Stimulated activated naive CD8-positive, alpha-beta T cell treated with anti-CD3 and anti-CD28 coated beads, Interleukin-15, Interleukin-2, amounts not matched to agents 100 ng/mL and 50 ng/mL, for 24 hours (primary cell): ENCODE measurements at regions not wholly inside any gene's neighbourhood (a gene's known extent, or its start where the extent isn't known, plus 50 kb on each side); places are given as distances from the start of the nearest gene placed in this dataset.

Experiments used
- H3K27ac Mint-ChIP-seq: one replicate; pipeline ENCODE4 v1.8.0; 2021; ENCODE audit warnings: mild to moderate bottlenecking, mixed read lengths
- H3K27me3 Mint-ChIP-seq: one replicate; pipeline ENCODE4 v1.8.0; 2021; ENCODE audit warnings: mixed read lengths
- H3K36me3 Mint-ChIP-seq: one replicate; pipeline ENCODE4 v1.8.0; 2021; ENCODE audit warnings: low read depth, mixed read lengths
- H3K4me1 Mint-ChIP-seq: one replicate; pipeline ENCODE4 v1.8.0; 2021; ENCODE audit warnings: low read depth, mixed read lengths
- H3K4me3 Mint-ChIP-seq: one replicate; pipeline ENCODE4 v1.8.0; 2021; ENCODE audit warnings: mild to moderate bottlenecking, mixed read lengths
- H3K9me3 Mint-ChIP-seq: one replicate; pipeline ENCODE4 v1.8.0; 2021; ENCODE audit warnings: mixed read lengths

GRCh38 chr1:13970631-13971247 is 270.8 kb downstream of the PRDM2 start:
- Mint-ChIP-seq H3K27ac (no peak overlapping the region), H3K36me3 (no peaks in the 10 kb centered on the region), H3K27me3 (peaks cover 4% of the 10 kb centered on the region), H3K4me3 (no peak overlapping the region), H3K4me1 (no peaks in the 10 kb centered on the region), H3K9me3 (peaks cover 18% of the 10 kb centered on the region)

DNA sequence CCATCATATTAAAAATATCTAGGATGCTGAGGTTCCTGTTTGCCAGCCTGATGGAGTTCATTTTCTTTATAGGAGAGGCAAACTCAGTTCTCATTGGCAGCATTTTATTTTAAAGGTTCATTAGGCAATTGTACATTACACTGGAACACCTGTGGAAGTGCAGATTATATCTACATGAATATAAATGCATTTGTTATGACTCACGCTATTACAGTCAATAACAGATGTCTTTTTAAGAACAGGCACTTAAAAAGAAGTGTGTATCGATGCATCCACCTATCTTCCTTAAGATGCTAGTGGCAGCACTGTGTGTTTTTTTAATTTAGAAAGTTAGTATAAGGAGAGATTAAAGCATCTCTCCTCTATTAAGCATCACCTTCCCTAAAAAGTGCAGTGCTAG is 276.5 kb downstream of the PRDM2 start:
- Mint-ChIP-seq H3K4me3 (no peak overlapping the region), H3K4me1 (no peaks in the 10 kb centered on the region), H3K9me3 (peaks cover 4% of the 10 kb centered on the region), H3K36me3 (no peaks in the 10 kb centered on the region), H3K27ac (no peak overlapping the region), H3K27me3 (peaks cover 13% of the 10 kb centered on the region)

GRCh38 chr1:13981142-13981541 is 281.2 kb downstream of the PRDM2 start:
- Mint-ChIP-seq H3K4me3 (no peak overlapping the region), H3K27ac (no peak overlapping the region), H3K9me3 (no peaks in the 10 kb centered on the region), H3K4me1 (no peaks in the 10 kb centered on the region), H3K27me3 (peaks cover 14% of the 10 kb centered on the region), H3K36me3 (no peaks in the 10 kb centered on the region)

- Mint-ChIP-seq H3K27ac (no peak overlapping the region), H3K4me1 (no peaks in the 10 kb centered on the region), H3K36me3 (no peaks in the 10 kb centered on the region), H3K4me3 (no peak overlapping the region), H3K27me3 (peaks cover 8% of the 10 kb centered on the region), H3K9me3 (no peaks in the 10 kb centered on the region)
Measured at GRCh38 chr1:13983393-13983792, 283.4 kb downstream of the PRDM2 start.

- Mint-ChIP-seq H3K27ac (no peak overlapping the region), H3K4me1 (no peaks in the 10 kb centered on the region), H3K4me3 (no peak overlapping the region), H3K27me3 (peaks cover 32% of the 10 kb centered on the region), H3K36me3 (no peaks in the 10 kb centered on the region), H3K9me3 (peaks cover 4% of the 10 kb centered on the region)
Measured at GRCh38 chr1:13990939-13991338, 291.0 kb downstream of the PRDM2 start.

DNA sequence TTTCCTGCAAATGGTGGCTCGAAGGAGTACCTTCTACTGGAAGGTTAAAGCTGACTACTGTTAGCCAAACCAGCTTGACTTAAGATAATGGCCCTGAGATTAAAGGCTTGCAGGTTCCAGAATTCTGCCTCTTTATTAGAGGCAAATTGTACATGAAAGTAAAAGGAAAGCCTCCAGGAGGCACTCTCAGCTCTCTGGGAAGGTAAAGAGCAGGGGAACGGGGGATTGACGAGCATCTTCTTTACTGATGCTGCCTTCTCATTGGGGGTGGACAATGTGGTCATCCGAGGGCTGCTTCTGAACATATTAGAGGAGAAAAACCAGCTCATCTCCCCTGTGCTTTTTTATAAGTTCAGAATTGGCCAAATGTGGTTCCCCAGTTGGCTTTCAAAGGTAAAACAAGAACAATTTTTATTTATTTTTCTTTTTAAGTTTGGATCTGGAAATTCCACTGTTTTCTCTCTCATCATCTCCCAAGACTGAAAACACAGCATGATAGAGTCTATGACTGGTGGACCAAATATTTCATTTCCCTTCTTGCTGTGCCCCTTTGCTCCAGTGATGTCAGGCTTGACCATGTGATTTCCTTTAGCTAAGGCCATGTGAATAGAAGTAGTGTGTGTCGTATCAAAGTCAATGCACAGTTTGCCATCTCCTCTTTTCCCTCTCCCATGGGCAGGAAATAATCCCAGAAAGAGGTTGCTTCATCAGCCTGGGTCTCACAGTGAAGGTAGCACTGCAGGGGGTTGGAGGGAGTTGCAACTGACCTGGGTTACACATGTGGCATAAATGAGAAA is 292.7 kb downstream of the PRDM2 start:
- H3K27me3 Mint-ChIP-seq = peaks cover 28% of the 10 kb centered on the region
- peaks cover 10% of the 10 kb centered on the region for H3K9me3 Mint-ChIP-seq
- H3K36me3 Mint-ChIP-seq = no peaks in the 10 kb centered on the region
- no peak overlapping the region for H3K27ac Mint-ChIP-seq
- H3K4me3 Mint-ChIP-seq = no peak overlapping the region
- no peaks in the 10 kb centered on the region for H3K4me1 Mint-ChIP-seq

GRCh38 chr1:13994386-13994785 is 294.4 kb downstream of the PRDM2 start:
- Mint-ChIP-seq H3K4me3 (no peak overlapping the region), H3K9me3 (peaks cover 11% of the 10 kb centered on the region), H3K4me1 (no peaks in the 10 kb centered on the region), H3K27me3 (peaks cover 32% of the 10 kb centered on the region), H3K27ac (no peak overlapping the region), H3K36me3 (no peaks in the 10 kb centered on the region)

- H3K4me3 Mint-ChIP-seq = no peak overlapping the region
- H3K27ac Mint-ChIP-seq = no peak overlapping the region
- no peaks in the 10 kb centered on the region for H3K4me1 Mint-ChIP-seq
- no peaks in the 10 kb centered on the region for H3K36me3 Mint-ChIP-seq
- H3K27me3 Mint-ChIP-seq = peaks cover 33% of the 10 kb centered on the region
- peaks cover 21% of the 10 kb centered on the region for H3K9me3 Mint-ChIP-seq
Measured at GRCh38 chr1:13996334-13996733, 296.3 kb downstream of the PRDM2 start.

DNA sequence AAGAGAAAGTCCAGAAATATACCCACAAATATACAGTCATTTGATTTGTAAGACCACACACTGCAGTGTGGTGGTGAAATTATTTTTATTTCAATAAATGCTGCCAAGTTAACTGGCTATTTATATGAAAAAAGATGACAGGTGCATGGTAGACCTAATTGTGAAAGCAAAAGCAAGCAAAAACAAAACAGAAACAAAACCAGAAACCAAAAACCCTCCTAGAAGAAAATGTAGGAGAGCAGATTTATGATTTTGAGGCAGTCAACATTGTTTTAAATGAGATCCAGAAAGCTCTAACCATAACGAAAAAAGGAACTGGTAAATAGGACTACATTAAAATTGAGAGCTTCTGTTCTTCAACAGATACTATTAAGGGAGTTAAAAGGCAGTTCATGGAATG is 303.6 kb downstream of the PRDM2 start:
- Mint-ChIP-seq H3K27me3 (peaks cover 20% of the 10 kb centered on the region), H3K4me1 (no peaks in the 10 kb centered on the region), H3K4me3 (no peak overlapping the region), H3K9me3 (peaks cover 22% of the 10 kb centered on the region), H3K36me3 (no peaks in the 10 kb centered on the region), H3K27ac (no peak overlapping the region)

DNA sequence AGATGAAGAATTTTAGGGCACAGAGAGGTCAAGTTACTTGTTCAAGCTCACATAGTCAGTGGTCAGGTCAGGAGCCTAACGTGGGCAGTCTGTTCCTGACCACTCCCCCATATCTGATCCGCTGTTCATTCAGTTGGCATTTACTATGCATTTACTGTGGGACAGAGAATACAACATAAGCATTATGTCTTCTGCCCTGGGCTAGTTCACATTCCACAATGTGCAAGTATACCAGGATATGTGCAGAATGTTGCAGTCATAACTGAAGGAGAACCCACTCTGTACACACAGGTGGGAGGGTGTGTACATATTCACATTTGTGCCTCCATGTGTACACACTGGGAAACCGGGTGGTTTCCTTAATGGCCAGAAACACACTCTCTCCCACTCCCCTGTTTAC is 309.6 kb downstream of the PRDM2 start:
- peaks cover 17% of the 10 kb centered on the region for H3K27me3 Mint-ChIP-seq

DNA sequence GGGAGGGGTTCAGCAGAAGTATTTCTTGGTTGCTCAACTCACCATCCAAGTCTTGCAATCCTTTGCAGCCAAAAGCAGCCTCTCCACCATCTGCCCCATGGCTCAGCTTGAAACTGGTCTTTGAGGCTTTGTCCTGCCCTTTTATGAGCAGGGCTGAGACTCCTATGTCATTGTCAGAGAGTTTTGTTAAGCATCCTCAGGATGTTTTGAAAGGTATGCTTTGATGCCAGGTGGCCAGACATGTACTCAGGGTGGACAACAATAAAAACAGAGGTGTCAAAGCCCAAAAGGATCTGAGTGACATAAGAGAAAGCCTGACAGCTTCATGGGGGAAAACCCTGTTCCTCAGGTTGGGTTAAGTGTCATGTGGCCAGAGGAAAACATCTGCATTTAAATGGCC is 310.5 kb downstream of the PRDM2 start:
- H3K36me3 Mint-ChIP-seq = no peaks in the 10 kb centered on the region
- H3K4me1 Mint-ChIP-seq = no peaks in the 10 kb centered on the region
- H3K4me3 Mint-ChIP-seq = no peak overlapping the region
- H3K27me3 Mint-ChIP-seq = peaks cover 17% of the 10 kb centered on the region
- H3K27ac Mint-ChIP-seq = no peak overlapping the region
- H3K9me3 Mint-ChIP-seq = peaks cover 12% of the 10 kb centered on the region

More for the DNA sequence above, 309.6 kb downstream of the PRDM2 start:
- no peak overlapping the region for H3K4me3 Mint-ChIP-seq
- H3K36me3 Mint-ChIP-seq = no peaks in the 10 kb centered on the region
- H3K27ac Mint-ChIP-seq = no peak overlapping the region
- H3K4me1 Mint-ChIP-seq = no peaks in the 10 kb centered on the region
- H3K9me3 Mint-ChIP-seq = peaks cover 12% of the 10 kb centered on the region

DNA sequence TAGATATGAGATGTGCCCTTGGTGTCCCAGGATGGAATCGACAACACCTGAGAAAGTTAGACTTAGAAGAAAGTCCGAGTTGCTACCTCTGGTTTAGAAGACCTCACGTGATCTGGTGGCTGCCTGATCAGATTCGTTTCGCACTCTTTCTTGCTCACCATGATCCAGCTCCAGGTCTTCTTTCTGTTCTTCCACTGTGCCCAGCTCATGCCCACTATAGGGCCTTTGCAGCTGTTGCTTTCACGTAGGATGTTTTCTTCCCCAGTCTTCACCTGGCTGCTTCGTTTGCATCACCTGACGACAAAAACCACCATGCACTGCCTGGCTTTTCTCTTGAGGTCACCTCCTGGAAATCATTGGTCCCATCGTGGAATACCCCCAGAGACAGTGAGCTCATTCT is 311.1 kb downstream of the PRDM2 start:
- Mint-ChIP-seq H3K27me3 (peaks cover 19% of the 10 kb centered on the region), H3K9me3 (peaks cover 12% of the 10 kb centered on the region), H3K4me1 (no peaks in the 10 kb centered on the region), H3K27ac (no peak overlapping the region), H3K4me3 (no peak overlapping the region), H3K36me3 (no peaks in the 10 kb centered on the region)

DNA sequence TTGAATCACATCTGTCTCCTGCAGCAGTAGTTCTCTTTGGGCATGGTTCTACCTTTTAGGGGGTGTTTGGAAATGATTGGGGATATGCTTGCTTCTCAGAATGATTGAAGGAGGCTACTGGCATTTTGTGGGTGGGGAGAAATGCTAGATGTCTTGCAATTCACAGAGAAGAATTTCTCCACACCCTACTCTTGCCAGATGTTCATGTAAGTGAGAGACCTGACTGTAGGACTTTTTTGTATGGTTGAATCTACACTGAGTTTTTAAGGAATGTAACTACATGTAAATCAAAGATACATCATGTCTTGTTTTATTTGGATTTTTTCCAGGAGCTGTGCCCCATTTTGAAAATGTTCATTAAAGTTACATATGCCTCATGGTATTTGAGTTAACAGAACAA is 311.9 kb downstream of the PRDM2 start:
- Mint-ChIP-seq H3K27ac (no peak overlapping the region), H3K9me3 (peaks cover 10% of the 10 kb centered on the region), H3K4me1 (no peaks in the 10 kb centered on the region), H3K4me3 (no peak overlapping the region), H3K27me3 (peaks cover 22% of the 10 kb centered on the region), H3K36me3 (no peaks in the 10 kb centered on the region)

DNA sequence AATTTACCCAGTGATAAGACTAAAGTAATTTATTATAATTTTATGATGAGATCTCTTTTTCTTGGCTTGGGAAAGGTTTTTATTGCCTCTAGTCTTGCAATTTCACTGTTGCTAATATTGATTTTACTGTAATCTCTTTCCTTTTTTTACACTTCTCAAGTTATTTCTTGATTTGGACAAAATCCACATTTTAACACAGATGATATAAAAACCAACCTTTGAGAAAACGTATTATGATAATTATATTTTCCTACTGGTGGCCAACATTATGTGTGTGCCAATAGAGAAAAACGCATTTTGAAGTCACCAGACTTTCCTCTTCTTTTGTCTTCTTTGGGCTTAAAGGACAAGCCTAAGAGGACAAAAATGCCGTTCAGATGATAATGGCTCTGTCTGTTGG is 314.9 kb downstream of the PRDM2 start:
- no peak overlapping the region for H3K27ac Mint-ChIP-seq
- H3K9me3 Mint-ChIP-seq = no peaks in the 10 kb centered on the region
- no peak overlapping the region for H3K4me3 Mint-ChIP-seq
- no peaks in the 10 kb centered on the region for H3K36me3 Mint-ChIP-seq
- H3K4me1 Mint-ChIP-seq = no peaks in the 10 kb centered on the region
- H3K27me3 Mint-ChIP-seq = peaks cover 18% of the 10 kb centered on the region

DNA sequence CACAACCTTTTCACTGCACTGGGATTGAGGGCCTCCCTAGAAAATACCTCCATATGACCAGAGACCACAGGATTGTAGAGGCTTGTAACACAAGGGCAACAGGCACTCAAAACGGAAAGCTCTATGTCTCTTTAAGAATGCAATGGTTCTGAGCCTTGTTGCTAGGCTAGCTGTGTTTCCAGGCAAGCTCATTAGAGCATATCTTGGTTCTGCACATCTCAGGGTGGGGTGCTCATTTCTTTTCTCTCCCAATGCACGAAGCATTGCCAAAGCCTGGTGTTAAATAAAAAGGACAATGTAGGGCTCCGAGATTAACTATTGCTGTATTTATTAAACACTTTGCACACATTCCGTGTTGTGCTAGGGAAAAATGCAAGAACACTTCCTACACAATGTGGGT is 315.9 kb downstream of the PRDM2 start:
- Mint-ChIP-seq H3K4me3 (no peak overlapping the region), H3K9me3 (no peaks in the 10 kb centered on the region), H3K27me3 (peaks cover 18% of the 10 kb centered on the region), H3K4me1 (no peaks in the 10 kb centered on the region), H3K36me3 (no peaks in the 10 kb centered on the region), H3K27ac (no peak overlapping the region)

GRCh38 chr1:14017531-14017961 is 317.6 kb downstream of the PRDM2 start:
- H3K9me3 Mint-ChIP-seq = no peaks in the 10 kb centered on the region
- H3K27ac Mint-ChIP-seq = no peak overlapping the region
- H3K36me3 Mint-ChIP-seq = no peaks in the 10 kb centered on the region
- no peaks in the 10 kb centered on the region for H3K4me1 Mint-ChIP-seq
- H3K4me3 Mint-ChIP-seq = no peak overlapping the region
- H3K27me3 Mint-ChIP-seq = peaks cover 18% of the 10 kb centered on the region
